ENCODE measurements at regions not wholly inside any gene's neighbourhood (a gene's known extent, or its start where the extent isn't known, plus 50 kb on each side); places are given as distances from the start of the nearest gene placed in this dataset.
"Not testable (repeated sequence)": the region's sequence is repeated elsewhere in the genome, so short reads cannot be mapped to it uniquely, and the experiment has no call there.

DNA sequence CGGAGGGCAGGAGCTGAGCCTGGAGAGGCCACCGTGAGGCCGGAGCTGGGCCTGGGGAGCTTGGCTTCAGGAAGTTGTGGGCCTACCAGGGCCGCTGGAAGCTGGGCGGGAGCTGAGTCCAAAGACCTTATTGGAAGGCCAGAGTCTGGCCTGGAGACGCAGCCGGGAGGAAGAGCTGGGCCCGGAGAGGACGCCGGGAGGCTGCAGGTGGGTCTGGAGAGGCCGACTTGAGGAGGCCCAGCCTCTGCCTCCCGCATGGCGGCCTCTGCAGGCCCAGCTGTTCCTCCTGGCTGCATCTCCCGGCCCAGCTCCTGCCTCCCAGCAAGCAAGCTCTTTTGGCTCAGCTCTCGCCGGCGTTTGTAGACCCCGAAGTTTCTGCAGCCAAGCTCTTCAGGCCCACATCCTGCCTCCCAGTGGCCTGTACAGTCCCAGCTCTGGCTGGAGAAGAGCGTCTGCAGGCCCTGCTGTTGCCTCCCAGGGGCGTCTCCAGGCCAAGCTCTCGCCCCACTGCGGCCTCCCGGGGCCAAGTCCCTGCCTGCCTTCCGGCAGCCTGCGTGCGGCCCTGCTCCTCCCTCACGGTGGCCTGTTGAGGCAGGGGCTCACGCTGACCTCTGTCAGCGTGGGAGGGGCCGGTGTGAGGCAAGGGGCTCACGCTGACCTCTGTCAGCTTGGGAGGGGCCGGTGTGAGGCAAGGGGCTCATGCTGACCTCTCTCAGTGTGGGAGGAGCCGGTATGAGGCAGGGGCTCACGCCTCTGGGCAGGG lies 70.4 kb upstream of the COBL start:
- DNase-seq, result not testable (repeated sequence)

DNA sequence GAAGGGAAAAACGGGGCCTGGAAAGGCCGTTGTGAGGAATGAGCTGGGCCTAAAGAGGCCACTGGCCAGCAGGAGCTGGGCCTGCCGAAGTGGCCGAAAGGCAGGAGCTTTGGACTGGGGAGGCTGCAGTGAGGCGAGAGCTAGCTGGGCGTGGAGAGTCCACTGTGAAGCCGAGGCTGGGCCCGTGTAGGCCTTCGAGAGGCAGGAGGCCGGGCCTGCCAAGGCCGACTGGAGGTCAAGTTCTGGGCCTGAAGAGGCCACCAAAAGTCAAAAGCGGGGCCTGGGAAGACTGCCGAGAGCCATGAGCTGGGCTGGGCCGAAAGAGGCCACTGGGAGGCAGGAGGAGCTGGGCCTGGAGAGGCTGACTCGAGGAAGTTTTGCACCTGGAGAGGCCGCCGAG lies 69.6 kb upstream of the COBL start:
- DNase-seq, result not testable (repeated sequence)

- DNase-seq, result not testable (repeated sequence)
Measured at GRCh38 chr7:51382243-51382642, 65.6 kb upstream of the COBL start.

DNA sequence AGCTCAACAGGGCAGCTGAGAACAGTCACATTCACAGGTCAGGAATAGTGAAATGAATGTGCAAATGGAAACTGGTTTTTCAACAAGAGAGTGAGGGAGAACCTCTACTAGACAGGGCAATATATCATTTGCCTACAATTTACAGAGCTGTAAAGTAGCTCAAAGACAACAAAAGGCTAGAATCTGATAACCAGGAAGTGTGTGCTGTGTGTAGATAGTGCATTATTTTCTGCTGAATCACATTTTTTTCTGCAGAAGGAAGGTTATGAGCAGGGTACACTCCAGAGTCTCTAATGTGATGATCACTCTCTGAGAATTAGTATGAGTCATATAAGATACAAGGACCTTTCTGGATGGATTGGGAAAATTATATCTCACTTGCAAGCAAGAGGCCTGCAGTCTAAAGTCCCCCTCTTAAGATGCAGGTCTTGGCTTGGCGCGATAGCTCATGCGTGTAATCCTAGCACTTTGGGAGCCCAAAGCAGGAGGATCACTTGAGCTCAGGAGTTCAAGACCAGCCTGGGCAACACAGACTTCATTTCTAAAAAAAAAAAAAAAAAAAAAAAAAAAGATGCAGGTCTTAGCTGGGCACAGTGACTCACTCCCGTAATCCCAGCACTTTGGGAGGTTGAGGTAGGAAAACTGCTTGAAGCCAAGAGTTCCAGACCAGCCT lies 59.9 kb upstream of the COBL start:
- no peak for DNase-seq

DNA sequence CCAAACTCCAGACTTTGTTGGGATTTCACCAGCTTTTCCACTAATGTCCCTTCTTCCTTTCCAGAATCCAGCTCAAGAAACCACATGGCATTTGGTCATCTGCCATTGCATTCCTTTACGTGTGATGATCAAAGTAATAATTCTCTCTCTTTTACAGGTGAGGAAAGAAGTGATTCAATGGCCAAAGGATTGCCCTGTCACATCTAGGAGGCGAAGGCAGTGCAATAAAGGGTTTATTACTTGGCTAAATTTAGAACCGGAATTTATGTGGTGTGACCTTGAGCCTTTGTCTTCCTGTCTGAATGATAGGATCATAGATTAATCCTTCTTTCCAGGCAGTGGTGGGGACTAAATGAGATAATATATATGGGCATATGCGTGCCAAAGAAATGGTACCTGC lies 58.3 kb upstream of the COBL start:
- no peak for DNase-seq

DNA sequence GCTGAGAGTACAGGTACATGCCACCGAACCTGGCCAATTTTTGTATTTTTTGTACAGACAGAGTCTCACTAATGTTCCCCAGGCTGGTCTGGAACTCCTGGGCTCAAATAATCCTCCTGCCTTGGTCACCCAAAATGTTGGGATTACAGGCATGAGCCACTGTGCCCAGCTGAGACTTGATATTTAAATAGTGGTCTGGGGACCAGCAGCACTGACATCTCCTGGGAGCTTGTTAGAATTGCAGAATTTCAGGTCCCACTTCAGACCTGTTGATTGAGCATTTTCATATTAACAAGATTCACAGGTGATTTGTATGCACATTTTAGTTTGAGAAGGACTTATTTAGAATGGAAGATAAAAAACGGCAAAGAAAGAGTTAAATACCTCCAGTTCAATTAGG lies 57.0 kb upstream of the COBL start:
- DNase-seq, result not testable (repeated sequence)

DNA sequence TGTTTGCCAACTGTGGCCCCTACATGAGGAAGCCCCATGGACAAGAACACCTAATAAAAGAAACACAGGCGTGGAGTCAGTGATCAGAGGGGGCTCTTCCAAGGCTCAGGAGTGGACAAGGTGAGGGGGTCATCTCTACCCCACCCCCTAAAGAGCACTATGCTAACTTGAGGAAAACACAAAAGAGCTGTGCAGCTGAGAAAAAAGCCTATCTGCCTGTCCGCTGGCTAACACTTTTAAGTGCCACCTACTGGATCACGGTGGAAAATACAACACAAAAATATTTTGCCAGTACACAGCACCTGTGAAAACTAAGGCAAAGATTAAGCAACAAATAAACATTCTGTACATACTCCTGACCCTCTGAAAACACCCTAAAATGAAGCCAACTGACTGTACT lies 53.1 kb upstream of the COBL start:
- no peak for DNase-seq

DNA sequence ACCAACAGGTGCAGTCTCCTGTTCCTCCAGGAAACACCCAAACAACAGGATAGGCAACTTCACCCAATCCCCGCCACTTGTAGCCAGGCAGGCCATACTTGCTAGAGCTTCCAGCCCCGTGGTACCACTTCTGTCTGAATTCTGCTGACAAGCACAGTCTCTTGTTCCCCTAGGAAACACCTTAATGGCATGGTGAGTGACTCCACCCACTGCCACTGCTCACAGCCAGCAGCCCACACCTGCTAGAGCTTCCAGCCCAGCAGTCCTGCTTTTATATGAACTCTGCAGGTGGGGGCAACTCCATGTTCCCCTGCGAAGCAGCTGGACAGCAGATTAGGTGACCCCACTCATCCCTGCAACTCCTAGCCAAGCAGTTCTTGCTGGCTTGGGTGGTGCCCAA lies 52.6 kb upstream of the COBL start:
- not testable (repeated sequence) for DNase-seq

DNA sequence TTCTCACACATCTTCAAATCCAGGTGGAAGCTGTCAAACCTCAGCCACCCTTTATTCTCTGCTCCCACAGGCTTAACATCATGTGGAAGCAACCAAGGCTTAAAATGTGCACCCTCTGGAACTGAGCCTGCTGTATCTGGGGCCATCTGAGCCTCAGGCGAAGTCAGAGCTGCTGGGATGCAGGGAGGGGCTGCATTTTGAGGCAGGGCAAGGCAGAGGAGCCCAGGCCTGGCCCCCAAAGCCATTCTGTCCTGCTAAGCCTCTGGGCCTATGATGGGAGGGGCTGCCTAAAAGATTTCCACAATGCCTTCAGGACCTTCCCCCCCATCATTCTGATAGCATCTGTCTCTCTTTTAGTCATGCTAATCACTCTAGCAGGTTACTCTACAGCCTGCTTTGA lies 51.7 kb upstream of the COBL start:
- DNase-seq, result no peak

DNA sequence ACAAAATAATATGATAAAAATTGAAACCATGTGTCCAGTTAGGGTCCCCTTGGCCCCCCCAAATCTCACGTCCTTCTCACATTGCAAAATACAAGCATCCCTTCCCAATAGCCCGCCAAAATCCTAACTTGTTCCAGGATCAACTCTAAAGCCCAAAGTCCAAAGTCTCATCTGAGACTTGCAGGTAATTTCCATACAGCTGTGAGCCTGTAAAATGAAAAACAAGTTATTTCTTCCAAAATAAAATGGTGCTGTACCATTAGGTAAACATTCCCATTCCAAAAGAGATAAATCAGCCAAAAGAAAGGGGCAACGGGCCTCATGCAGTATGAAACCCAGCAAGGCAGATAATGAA lies 51.0 kb upstream of the COBL start:
- no peak for DNase-seq

- DNase-seq, result peak; percentile 67
Measured at GRCh38 chr7:51366930-51367613, 50.5 kb upstream of the COBL start.
